ENCODE measurements at regions not wholly inside any gene's neighbourhood (a gene's known extent, or its start where the extent isn't known, plus 50 kb on each side); places are given as distances from the start of the nearest gene placed in this dataset.
"Not testable (repeated sequence)": the region's sequence is repeated elsewhere in the genome, so short reads cannot be mapped to it uniquely, and the experiment has no call there.

DNA sequence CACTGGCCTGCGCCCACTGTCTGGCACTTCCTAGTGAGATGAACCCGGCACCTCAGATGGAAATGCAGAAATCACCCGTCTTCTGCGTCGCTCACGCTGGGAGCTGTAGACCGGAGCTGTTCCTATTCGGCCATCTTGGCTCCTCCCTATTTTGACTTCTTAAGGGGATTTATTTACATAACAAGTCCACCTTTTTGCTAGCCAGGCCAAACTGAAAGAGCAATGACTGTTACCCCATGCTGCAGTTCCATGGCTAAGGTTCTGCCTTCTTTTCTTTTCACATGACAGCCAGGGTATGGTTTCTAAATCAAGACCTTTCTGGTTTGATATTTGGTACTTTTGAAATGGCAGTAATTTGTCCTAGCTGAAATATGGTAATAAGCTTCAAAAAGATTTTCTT lies 270.0 kb upstream of the RRP15 start:
- TF ChIP-seq, protein P1, sequence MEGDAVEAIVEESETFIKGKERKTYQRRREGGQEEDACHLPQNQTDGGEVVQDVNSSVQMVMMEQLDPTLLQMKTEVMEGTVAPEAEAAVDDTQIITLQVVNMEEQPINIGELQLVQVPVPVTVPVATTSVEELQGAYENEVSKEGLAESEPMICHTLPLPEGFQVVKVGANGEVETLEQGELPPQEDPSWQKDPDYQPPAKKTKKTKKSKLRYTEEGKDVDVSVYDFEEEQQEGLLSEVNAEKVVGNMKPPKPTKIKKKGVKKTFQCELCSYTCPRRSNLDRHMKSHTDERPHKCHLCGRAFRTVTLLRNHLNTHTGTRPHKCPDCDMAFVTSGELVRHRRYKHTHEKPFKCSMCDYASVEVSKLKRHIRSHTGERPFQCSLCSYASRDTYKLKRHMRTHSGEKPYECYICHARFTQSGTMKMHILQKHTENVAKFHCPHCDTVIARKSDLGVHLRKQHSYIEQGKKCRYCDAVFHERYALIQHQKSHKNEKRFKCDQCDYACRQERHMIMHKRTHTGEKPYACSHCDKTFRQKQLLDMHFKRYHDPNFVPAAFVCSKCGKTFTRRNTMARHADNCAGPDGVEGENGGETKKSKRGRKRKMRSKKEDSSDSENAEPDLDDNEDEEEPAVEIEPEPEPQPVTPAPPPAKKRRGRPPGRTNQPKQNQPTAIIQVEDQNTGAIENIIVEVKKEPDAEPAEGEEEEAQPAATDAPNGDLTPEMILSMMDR (IDR thresholded peaks at IDR 0.05; ENCODE audit: borderline replicate concordance, extremely low read depth, low read length, poor library complexity, severe bottlenecking), result not testable (repeated sequence)
- not testable (repeated sequence) for TF ChIP-seq EZH2 (IDR thresholded peaks at IDR 0.05; ENCODE audit: borderline replicate concordance, low read depth, low read length, severe bottlenecking)

Data from DND-41 (cell line).